ENCODE measurements at regions not wholly inside any gene's neighbourhood (a gene's known extent, or its start where the extent isn't known, plus 50 kb on each side); places are given as distances from the start of the nearest gene placed in this dataset.

DNA sequence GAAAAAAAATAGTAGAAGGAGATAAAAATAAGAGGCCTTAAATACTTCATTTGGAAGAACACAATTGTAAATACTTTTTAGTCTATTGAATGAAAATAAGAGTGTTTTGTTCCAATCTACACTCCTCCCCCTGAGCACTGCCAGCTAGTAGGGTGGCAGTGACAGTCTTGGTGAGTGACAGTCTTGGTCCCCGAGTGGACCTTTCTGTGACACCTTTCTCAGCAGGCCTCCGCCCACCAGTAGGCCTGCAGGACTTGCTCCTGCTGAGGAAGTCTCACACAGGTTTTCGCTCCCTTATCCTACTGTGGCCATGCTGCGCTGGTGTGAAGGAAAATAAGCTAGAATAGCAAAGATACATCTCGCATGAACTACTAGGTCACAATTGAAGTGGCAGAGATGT lies 666.8 kb downstream of the NR4A2 start:
- Histone ChIP-seq H4K91ac (ENCODE audit: insufficient read length, low read depth, low read length) (no peak overlapping the region), H3K4me1 (ENCODE audit: insufficient read depth, low read length) (no peaks in the 10 kb centered on the region), H4K20me1 (ENCODE audit: control insufficient read depth, insufficient read depth, insufficient read length) (no peaks in the 10 kb centered on the region), H2AFZ (ENCODE audit: low read length) (no peak overlapping the region), H2AK5ac (ENCODE audit: insufficient read length, low read length) (no peak overlapping the region), H3K23ac (ENCODE audit: insufficient read length, low read depth, low read length) (no peak overlapping the region), H2BK20ac (ENCODE audit: low read depth, low read length, poor library complexity, severe bottlenecking) (no peak overlapping the region), H2BK5ac (ENCODE audit: insufficient read length, low read length) (no peak overlapping the region), H3T11ph (ENCODE audit: low read length) (no peak overlapping the region), H3K27me3 (ENCODE audit: insufficient read depth, low read length) (no peaks in the 10 kb centered on the region), H3K4me2 (ENCODE audit: insufficient read depth, insufficient read length, low read length) (no peak overlapping the region), H3K56ac (ENCODE audit: insufficient read length, low read depth, low read length) (no peak overlapping the region), H4K5ac (ENCODE audit: insufficient read length, low read depth, low read length) (no peak overlapping the region), H3K23me2 (ENCODE audit: insufficient read length, low read depth, low read length, poor library complexity, severe bottlenecking) (no peaks in the 10 kb centered on the region), H3K9me3 (ENCODE audit: control insufficient read depth, low read depth, low read length) (no peaks in the 10 kb centered on the region), H3K79me1 (ENCODE audit: insufficient read depth, low read depth, low read length, poor library complexity, severe bottlenecking) (no peaks in the 10 kb centered on the region), H3K79me2 (ENCODE audit: insufficient read depth, low read length) (no peaks in the 10 kb centered on the region), H3K4ac (ENCODE audit: low read depth, low read length) (no peak overlapping the region), H4K8ac (replicated peaks; ENCODE audit: insufficient read length, low read depth, low read length) (no peak overlapping the region), H2BK15ac (ENCODE audit: low read depth, low read length) (no peak overlapping the region), H3K14ac (ENCODE audit: insufficient read depth, low read length) (no peak overlapping the region), H3K27ac (ENCODE audit: insufficient read length, low read depth, low read length) (no peak overlapping the region), H3K18ac (ENCODE audit: insufficient read length, low read depth, low read length) (no peak overlapping the region), H2BK12ac (ENCODE audit: insufficient read length, low read depth, low read length) (no peak overlapping the region), H2BK120ac (ENCODE audit: low read depth, low read length, poor library complexity, severe bottlenecking) (no peak overlapping the region), H3K9ac (ENCODE audit: extremely low read depth, insufficient read length, low read length) (no peak overlapping the region)
- Mint-ChIP-seq H3K27ac (no peak overlapping the region), H3K4me3 (no peak overlapping the region), H3K27me3 (ENCODE audit: low read depth) (no peaks in the 10 kb centered on the region), H3K4me1 (peaks cover 4 to 5% of the 10 kb centered on the region in 2 experiments; a peak in 3 of 4 replicates), H3K36me3 (ENCODE audit: insufficient read depth in 1 of 3, low read depth in 3 of 3) (no peaks in the 10 kb centered on the region), H3K9me3 (peaks cover 0 to 2% of the 10 kb centered on the region in 2 experiments; a peak in 1 of 5 replicates)
- WGBS (ENCODE audit: extremely low coverage, insufficient read length, low lambda C conversion rate): no CpG with 5 or more reads among the region's 5 CpGs
- TF ChIP-seq, protein P1, sequence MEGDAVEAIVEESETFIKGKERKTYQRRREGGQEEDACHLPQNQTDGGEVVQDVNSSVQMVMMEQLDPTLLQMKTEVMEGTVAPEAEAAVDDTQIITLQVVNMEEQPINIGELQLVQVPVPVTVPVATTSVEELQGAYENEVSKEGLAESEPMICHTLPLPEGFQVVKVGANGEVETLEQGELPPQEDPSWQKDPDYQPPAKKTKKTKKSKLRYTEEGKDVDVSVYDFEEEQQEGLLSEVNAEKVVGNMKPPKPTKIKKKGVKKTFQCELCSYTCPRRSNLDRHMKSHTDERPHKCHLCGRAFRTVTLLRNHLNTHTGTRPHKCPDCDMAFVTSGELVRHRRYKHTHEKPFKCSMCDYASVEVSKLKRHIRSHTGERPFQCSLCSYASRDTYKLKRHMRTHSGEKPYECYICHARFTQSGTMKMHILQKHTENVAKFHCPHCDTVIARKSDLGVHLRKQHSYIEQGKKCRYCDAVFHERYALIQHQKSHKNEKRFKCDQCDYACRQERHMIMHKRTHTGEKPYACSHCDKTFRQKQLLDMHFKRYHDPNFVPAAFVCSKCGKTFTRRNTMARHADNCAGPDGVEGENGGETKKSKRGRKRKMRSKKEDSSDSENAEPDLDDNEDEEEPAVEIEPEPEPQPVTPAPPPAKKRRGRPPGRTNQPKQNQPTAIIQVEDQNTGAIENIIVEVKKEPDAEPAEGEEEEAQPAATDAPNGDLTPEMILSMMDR (conservative IDR thresholded peaks at IDR 0.05): no peak
- no peak for DNase-seq

All from H9 (cell line).